ENCODE measurements at regions not wholly inside any gene's neighbourhood (a gene's known extent, or its start where the extent isn't known, plus 50 kb on each side); places are given as distances from the start of the nearest gene placed in this dataset.

- H3K27me3 ChIP-seq (ENCODE audit: control insufficient read depth, insufficient read depth, low read length, poor library complexity, severe bottlenecking) = no peaks in the 10 kb centered on the region
- no peak overlapping the region for H3K4me3 ChIP-seq (ENCODE audit: insufficient read depth, low read depth, low read length)
- no peaks in the 10 kb centered on the region for H3K9me3 ChIP-seq (ENCODE audit: control insufficient read depth, low read length)
- 17 to 21% methylated on average over 1 of the region's 1 CpG for WGBS, 2 experiments
- H3K27ac ChIP-seq (ENCODE audit: insufficient read depth, low read depth, low read length, poor library complexity, severe bottlenecking) = no peak overlapping the region
- no peaks in the 10 kb centered on the region for H3K36me3 ChIP-seq (ENCODE audit: control insufficient read depth, insufficient read depth, low read length)
- H3K4me1 ChIP-seq (ENCODE audit: control insufficient read depth, insufficient read depth, low read length) = peaks cover 4% of the 10 kb centered on the region
Observed at GRCh38 chr6:106005013-106005412, 81.1 kb upstream of the PRDM1 start.

DNA sequence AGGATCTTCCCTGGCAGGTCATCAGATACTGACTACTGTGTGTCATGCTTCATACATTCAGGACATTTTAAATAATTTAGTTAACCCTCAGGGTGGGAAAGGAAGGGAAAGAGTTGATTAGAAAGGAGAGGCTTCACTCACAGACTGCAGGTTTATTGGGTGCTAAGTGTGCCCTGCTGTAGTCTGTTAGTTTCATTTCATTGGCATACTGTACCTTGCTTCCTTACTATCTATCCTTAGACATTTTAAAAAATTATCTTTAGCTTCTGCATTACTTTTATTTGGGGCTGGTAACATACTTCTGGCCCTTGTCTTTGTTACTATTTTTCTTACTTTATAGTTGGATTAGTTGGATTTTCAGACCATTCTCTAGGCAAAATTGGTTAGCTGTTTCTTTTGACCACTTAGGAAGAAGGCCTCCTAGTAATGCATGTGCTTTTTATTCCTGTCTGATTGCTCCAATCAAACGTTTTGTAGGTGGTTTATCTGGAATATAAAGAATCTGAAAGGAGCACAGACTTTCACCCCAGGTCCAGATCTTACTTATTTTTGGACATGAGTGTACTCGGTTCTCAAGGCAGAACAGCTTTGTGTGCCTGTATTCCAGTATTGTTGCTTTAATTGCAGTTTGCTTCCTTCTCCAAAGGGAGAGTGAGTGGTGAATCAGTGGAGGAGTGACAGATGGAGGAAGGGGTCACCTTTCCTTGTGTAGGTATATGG is 82.7 kb upstream of the PRDM1 start:
- peaks cover 4% of the 10 kb centered on the region for H3K4me1 ChIP-seq (ENCODE audit: control insufficient read depth, insufficient read depth, low read length)
- H3K9me3 ChIP-seq (ENCODE audit: control insufficient read depth, low read length) = no peaks in the 10 kb centered on the region
- 34 to 44% methylated on average over 2 of the region's 2 CpGs for WGBS, 2 experiments
- no peaks in the 10 kb centered on the region for H3K27me3 ChIP-seq (ENCODE audit: control insufficient read depth, insufficient read depth, low read length, poor library complexity, severe bottlenecking)
- H3K4me3 ChIP-seq (ENCODE audit: insufficient read depth, low read depth, low read length) = no peak overlapping the region
- H3K36me3 ChIP-seq (ENCODE audit: control insufficient read depth, insufficient read depth, low read length) = no peaks in the 10 kb centered on the region
- no peak overlapping the region for H3K27ac ChIP-seq (ENCODE audit: insufficient read depth, low read depth, low read length, poor library complexity, severe bottlenecking)

- 7 to 9% methylated on average over 1 of the region's 1 CpG for WGBS, 2 experiments
- H3K9me3 ChIP-seq (ENCODE audit: control insufficient read depth, low read length) = no peaks in the 10 kb centered on the region
- H3K4me3 ChIP-seq (ENCODE audit: insufficient read depth, low read depth, low read length) = no peak overlapping the region
- no peaks in the 10 kb centered on the region for H3K36me3 ChIP-seq (ENCODE audit: control insufficient read depth, insufficient read depth, low read length)
- no peak overlapping the region for H3K27ac ChIP-seq (ENCODE audit: insufficient read depth, low read depth, low read length, poor library complexity, severe bottlenecking)
- peaks cover 7% of the 10 kb centered on the region for H3K27me3 ChIP-seq (ENCODE audit: control insufficient read depth, insufficient read depth, low read length, poor library complexity, severe bottlenecking)
- peaks cover 4% of the 10 kb centered on the region for H3K4me1 ChIP-seq (ENCODE audit: control insufficient read depth, insufficient read depth, low read length)
Observed at GRCh38 chr6:106002005-106002404, 84.1 kb upstream of the PRDM1 start.

- Histone ChIP-seq H3K9me3 (ENCODE audit: control insufficient read depth, low read length) (no peaks in the 10 kb centered on the region), H3K27ac (ENCODE audit: insufficient read depth, low read depth, low read length, poor library complexity, severe bottlenecking) (no peak overlapping the region), H3K4me1 (ENCODE audit: control insufficient read depth, insufficient read depth, low read length) (peaks cover 4% of the 10 kb centered on the region), H3K36me3 (ENCODE audit: control insufficient read depth, insufficient read depth, low read length) (no peaks in the 10 kb centered on the region), H3K27me3 (ENCODE audit: control insufficient read depth, insufficient read depth, low read length, poor library complexity, severe bottlenecking) (peaks cover 18% of the 10 kb centered on the region), H3K4me3 (ENCODE audit: insufficient read depth, low read depth, low read length) (no peak overlapping the region)
- WGBS, 2 experiments = 95 to 100% methylated on average over 1 to 2 of the region's 2 CpGs
Observed at GRCh38 chr6:106000935-106001334, 85.2 kb upstream of the PRDM1 start.

DNA sequence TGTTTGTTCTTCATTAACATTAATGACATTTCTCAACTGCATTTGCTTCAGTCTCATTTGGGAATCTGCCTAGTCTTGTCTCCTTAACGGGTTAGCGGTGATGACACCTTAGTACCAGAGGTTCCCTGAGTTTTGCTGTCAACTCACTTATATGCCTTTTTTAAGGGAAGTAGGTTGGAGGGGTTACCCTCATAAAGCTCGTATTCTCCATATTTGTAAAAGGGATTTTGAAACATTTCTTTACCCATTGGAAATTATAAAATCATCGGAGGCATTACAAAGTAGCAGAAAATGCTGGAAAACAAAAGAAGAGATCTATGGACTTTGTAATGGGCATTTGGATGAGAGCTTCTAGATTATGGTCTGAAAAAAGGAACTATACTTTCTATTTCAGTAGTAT is 88.7 kb upstream of the PRDM1 start:
- Histone ChIP-seq H3K4me1 (ENCODE audit: control insufficient read depth, insufficient read depth, low read length) (peaks cover 13% of the 10 kb centered on the region), H3K36me3 (ENCODE audit: control insufficient read depth, insufficient read depth, low read length) (no peaks in the 10 kb centered on the region), H3K27ac (ENCODE audit: insufficient read depth, low read depth, low read length, poor library complexity, severe bottlenecking) (no peak overlapping the region), H3K9me3 (ENCODE audit: control insufficient read depth, low read length) (no peaks in the 10 kb centered on the region), H3K27me3 (ENCODE audit: control insufficient read depth, insufficient read depth, low read length, poor library complexity, severe bottlenecking) (peaks cover 52% of the 10 kb centered on the region), H3K4me3 (ENCODE audit: insufficient read depth, low read depth, low read length) (no peak overlapping the region)
- 73 to 92% methylated on average over 3 to 4 of the region's 4 CpGs for WGBS, 2 experiments

- peaks cover 73% of the 10 kb centered on the region for H3K27me3 ChIP-seq (ENCODE audit: control insufficient read depth, insufficient read depth, low read length, poor library complexity, severe bottlenecking)
- no peaks in the 10 kb centered on the region for H3K9me3 ChIP-seq (ENCODE audit: control insufficient read depth, low read length)
- H3K27ac ChIP-seq (ENCODE audit: insufficient read depth, low read depth, low read length, poor library complexity, severe bottlenecking) = no peak overlapping the region
- peaks cover 17% of the 10 kb centered on the region for H3K4me1 ChIP-seq (ENCODE audit: control insufficient read depth, insufficient read depth, low read length)
- no peak overlapping the region for H3K4me3 ChIP-seq (ENCODE audit: insufficient read depth, low read depth, low read length)
- 23 to 25% methylated on average over 4 of the region's 6 CpGs for WGBS, 2 experiments
- H3K36me3 ChIP-seq (ENCODE audit: control insufficient read depth, insufficient read depth, low read length) = no peaks in the 10 kb centered on the region
Observed at GRCh38 chr6:105995391-105995865, 90.7 kb upstream of the PRDM1 start.

GRCh38 chr6:105994591-105995390 is 91.3 kb upstream of the PRDM1 start:
- 0% methylated on average over 57 of the region's 57 CpGs for WGBS, 2 experiments
- Histone ChIP-seq H3K4me3 (ENCODE audit: insufficient read depth, low read depth, low read length) (peak overlapping the region; percentile 27), H3K27ac (ENCODE audit: insufficient read depth, low read depth, low read length, poor library complexity, severe bottlenecking) (no peak overlapping the region), H3K27me3 (ENCODE audit: control insufficient read depth, insufficient read depth, low read length, poor library complexity, severe bottlenecking) (peaks cover 79% of the 10 kb centered on the region), H3K4me1 (ENCODE audit: control insufficient read depth, insufficient read depth, low read length) (peaks cover 17% of the 10 kb centered on the region), H3K36me3 (ENCODE audit: control insufficient read depth, insufficient read depth, low read length) (no peaks in the 10 kb centered on the region), H3K9me3 (ENCODE audit: control insufficient read depth, low read length) (no peaks in the 10 kb centered on the region)

GRCh38 chr6:105994118-105994590 is 92.0 kb upstream of the PRDM1 start:
- 0% methylated on average over 44 of the region's 44 CpGs for WGBS, 2 experiments
- Histone ChIP-seq H3K27me3 (ENCODE audit: control insufficient read depth, insufficient read depth, low read length, poor library complexity, severe bottlenecking) (peaks cover 85% of the 10 kb centered on the region), H3K4me3 (ENCODE audit: insufficient read depth, low read depth, low read length) (peak overlapping the region; percentile 27), H3K9me3 (ENCODE audit: control insufficient read depth, low read length) (no peaks in the 10 kb centered on the region), H3K36me3 (ENCODE audit: control insufficient read depth, insufficient read depth, low read length) (no peaks in the 10 kb centered on the region), H3K4me1 (ENCODE audit: control insufficient read depth, insufficient read depth, low read length) (peaks cover 17% of the 10 kb centered on the region), H3K27ac (ENCODE audit: insufficient read depth, low read depth, low read length, poor library complexity, severe bottlenecking) (no peak overlapping the region)

DNA sequence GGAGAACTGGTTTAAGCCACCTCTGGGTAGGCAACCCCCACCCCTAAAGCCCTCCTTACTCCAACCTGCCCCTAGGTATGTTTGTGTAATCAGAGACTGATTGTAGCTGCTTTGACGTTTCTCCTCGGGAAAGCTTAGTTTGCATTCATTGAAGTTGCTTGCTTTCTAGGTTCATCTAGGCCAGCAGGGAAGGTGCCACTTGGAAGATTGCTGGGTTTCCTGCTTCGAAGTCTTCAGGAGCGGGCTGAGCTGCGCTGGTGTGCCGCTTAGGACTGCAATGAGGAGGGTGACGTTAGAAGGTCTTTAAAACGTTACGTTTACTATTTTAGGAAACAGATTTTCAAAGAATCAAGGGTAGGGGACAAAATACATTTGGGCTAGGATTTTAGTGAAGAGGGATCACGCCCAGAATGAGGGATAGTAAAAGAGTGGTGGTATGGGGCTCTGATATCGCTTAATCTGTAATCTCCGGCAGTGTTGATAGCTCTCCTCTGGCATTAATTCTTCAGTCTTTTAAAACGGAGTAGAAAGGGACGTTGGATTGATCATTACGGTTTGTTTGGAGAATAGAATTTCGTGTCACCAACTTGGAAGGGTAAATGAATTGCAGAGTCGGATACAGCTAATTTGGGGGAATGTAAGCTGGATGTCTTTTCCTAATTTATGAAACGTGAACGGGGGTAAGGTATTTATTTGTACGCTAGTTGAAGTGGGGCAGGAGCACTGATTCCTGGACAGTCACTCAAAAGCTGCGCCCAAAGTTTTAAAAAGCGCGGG is 92.6 kb upstream of the PRDM1 start:
- Histone ChIP-seq H3K9me3 (ENCODE audit: control insufficient read depth, low read length) (no peaks in the 10 kb centered on the region), H3K36me3 (ENCODE audit: control insufficient read depth, insufficient read depth, low read length) (no peaks in the 10 kb centered on the region), H3K4me3 (ENCODE audit: insufficient read depth, low read depth, low read length) (peak overlapping the region; percentile 27), H3K27ac (ENCODE audit: insufficient read depth, low read depth, low read length, poor library complexity, severe bottlenecking) (no peak overlapping the region), H3K27me3 (ENCODE audit: control insufficient read depth, insufficient read depth, low read length, poor library complexity, severe bottlenecking) (peaks cover 92% of the 10 kb centered on the region), H3K4me1 (ENCODE audit: control insufficient read depth, insufficient read depth, low read length) (peaks cover 17% of the 10 kb centered on the region)
- 1 to 3% methylated on average over 23 of the region's 23 CpGs for WGBS, 2 experiments
